Activated CD4-positive, CD25-positive, alpha-beta regulatory T cell (primary cell): ENCODE measurements at regions not wholly inside any gene's neighbourhood (a gene's known extent, or its start where the extent isn't known, plus 50 kb on each side); places are given as distances from the start of the nearest gene placed in this dataset.

Source experiments
- DNase-seq, 4 experiments: peaks; one replicate each; lab custom pipeline; 2025; lab: John Stamatoyannopoulos, UW

DNA sequence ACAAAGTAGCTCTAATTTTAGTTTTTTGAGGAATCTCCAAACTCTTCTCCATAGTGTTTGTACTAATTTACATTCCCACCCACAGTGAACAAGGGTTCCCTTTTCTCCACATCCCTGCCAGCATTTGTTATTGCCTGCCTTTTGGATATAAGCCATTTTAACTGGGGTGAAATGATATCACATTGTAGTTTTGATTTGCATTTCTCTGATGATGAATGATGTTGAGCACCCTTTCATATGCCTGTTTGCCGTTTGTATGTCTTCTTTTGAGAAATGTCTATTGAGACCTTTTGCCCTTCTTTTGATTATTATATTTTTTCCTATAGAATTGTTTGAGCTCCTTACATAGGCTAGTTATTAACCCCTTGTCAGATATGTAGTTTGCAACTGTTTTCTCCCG lies 239.9 kb upstream of the TPM1 start:
- no peak for DNase-seq

DNA sequence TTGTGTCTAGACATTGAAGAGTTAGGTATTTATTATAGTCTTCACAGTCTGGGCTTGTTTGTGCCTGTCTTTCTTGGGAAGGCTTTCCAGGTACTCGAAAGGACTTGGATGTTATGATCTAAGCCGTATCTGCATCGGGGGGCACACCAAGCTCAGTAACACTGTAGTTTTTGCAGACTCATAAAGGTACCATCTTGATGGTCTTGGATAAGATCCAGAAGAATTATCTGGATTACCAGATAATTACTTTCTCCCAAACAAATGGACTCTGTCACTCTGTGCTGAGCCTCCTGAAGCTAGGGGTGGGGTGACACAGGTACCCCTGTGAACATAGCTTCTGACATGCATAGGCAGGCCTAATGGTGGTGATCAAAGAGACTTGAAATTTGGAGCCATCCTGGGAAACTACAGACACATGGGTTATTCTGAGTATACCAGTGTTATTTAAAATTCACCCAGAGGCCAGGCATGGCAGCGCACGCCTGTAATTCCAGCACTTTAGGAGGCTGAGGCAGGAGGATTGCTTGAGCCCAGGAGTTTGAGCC lies 238.6 kb upstream of the TPM1 start:
- DNase-seq: no peak

- DNase-seq: no peak
Observed at GRCh38 chr15:62805502-62805901, 237.0 kb upstream of the TPM1 start.

GRCh38 chr15:62807539-62808130 lies 234.9 kb upstream of the TPM1 start:
- DNase-seq: no peak

GRCh38 chr15:62809115-62809967 lies 233.2 kb upstream of the TPM1 start:
- no peak for DNase-seq

DNA sequence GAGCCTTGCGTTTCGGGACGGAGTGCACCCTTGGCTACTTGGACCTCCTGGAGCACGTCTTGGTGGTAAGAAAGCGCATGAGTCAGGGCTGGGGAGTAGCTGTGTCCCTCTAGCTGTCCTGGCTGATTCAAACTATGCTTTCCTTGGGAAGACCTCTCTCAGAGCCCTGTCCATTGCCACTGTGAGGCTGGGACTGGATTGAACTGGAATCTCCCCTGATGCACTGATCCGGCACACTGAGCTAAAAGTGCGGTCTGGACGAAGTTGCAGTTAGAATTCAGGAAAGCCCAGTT lies 232.6 kb upstream of the TPM1 start:
- no peak for DNase-seq

DNA sequence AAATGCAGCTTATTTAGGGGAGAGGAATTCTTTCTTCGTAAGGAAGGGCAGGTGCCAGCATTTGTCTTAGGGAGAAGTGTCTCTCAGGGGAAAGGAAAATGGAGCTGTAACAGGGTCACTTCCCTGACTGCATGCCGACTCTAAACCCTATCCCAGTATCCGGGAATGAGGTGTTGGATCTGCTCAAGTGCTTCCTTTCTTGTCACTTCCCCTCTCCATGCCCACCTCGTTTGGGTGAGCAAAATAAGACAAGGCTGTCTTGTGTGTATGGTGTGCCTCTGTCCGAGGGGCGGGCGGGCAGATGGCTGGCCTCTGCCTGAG lies 230.1 kb upstream of the TPM1 start:
- no peak for DNase-seq

DNA sequence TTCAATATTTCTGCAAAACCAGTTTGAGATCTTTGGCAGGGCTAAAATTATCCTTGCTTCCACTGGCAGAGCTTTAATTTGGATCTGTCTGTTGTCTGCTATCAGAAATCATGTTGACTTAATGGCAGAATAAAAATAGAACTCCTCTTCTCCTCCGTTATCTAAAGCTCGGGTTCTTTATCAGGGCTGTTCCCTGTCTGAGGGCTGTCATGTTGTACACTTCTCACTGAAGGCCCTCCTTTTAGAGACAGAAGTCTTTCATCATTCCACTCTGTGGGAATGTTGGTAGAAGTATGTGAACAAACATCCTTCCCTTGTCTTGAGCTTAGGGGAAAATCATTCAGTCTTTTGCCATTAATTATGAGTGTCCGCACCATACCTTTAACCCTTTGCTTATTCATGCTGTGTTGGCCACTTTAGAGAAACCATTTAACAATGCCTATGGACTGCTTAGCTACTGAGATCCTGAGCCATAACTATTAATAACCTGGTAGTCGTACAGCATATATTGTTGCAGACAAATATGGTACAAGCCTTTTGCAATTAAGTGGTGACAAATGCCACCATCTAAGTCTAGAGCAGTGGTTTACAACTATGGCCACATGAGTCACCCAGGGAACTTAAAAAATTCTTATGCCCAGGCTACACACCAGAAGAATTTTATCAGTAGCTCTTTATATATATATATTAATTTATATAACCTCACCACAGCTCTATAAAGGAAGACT lies 226.0 kb upstream of the TPM1 start:
- no peak for DNase-seq

DNA sequence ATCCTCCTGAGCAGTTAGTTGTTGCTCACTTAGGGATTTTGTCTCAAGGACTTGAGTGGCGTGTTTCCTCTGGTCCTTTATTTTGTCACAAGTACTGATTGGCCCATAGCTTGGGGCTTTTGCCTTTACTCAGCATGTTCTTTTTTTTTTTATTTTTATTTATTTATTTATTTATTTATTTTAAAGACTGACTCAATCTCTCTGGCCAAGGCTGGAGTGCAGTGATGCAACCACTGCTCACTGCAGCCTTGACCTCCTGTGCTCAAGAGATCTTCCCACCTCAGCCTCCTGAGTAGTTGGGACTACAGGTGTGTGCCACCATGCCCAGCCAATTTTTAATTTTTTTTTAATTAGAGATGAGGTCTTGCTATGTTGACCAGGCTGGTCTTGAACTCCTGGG lies 223.9 kb upstream of the TPM1 start:
- no peak for DNase-seq

- no peak for DNase-seq
Observed at GRCh38 chr15:62821384-62822131, 221.0 kb upstream of the TPM1 start.

GRCh38 chr15:62822228-62822627 lies 220.3 kb upstream of the TPM1 start:
- DNase-seq: no peak

GRCh38 chr15:62823561-62823960 lies 219.0 kb upstream of the TPM1 start:
- no peak for DNase-seq

DNA sequence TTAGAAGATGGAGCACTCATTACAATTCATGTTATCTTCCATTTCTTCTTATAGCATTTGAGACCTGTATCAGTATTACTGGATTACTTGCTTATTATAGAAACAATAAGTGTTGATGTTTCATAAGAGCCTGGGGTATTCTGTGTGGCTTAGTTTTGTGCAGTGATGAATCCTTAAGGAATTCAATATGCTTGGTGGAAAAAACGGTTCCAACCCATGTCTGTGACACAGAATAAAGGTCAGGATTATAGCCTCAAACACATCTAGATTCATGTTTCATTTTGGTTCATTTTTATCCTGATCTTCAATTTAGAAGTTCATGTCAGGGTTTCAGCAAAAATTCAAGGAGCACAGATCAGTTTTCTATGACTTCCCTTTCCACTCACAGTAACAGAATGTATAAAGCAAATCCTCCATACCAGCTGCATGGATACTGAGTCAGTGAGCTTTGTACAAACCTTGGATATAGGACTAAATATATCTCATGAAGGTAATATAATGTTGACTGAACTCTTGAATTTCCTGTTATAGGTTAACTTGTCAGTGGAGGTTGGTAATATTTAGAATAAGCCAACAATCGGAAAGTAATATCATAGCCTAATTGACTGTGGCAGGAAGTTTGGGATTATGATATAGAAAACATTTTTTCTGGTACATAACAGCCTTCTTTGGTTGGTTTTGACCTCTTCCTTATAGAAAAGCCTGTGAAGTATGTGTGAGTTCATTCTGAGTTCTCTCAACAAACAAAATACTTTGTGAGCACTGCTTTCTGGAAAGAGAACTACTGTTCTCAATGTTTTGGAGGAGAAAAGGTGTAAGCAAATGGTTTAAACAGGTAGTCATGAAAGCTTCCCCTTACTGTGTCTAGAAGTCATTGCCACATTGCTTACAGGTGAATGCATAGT lies 218.2 kb upstream of the TPM1 start:
- no peak for DNase-seq

DNA sequence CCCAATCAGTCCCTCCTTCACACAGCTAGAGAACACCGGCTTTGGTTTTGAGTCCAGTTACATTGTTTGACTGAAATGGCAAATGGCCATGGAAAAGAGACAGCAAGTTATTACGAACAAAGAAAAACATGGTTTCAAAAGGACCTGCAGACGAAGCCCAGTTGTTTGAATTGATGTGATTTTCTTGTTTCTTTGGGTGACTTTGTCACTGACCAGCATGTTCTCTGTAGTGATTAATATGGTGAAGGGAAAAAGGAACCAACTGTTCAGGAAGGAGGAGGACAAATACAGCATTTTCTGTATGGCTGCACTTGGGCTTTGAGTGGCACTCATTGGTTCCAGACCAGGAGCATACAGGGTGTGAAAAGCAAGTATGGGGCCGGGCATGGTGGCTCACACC lies 217.4 kb upstream of the TPM1 start:
- DNase-seq: no peak

DNA sequence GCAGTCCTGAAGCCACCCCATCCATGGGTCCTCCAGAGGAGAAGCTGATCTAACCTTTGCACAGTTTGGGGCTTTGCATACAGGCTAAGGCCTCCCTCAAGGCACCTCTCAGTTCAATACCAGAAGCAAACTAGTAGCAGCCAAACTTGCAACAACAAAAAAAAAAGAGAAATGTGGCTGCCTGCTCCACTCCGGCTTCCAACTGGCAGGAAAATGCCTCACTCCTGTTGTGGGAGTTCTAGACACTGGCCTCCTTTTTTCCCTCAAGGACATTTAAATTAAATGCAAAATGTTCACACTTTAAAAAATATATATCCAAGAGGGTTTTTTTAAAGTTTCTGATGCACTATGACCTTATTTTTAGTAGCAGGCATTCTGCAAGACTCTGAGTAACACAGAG lies 216.0 kb upstream of the TPM1 start:
- no peak for DNase-seq

- no peak for DNase-seq
Observed at GRCh38 chr15:62828364-62828763, 214.2 kb upstream of the TPM1 start.

GRCh38 chr15:62832231-62832630 lies 210.3 kb upstream of the TPM1 start:
- no peak for DNase-seq

DNA sequence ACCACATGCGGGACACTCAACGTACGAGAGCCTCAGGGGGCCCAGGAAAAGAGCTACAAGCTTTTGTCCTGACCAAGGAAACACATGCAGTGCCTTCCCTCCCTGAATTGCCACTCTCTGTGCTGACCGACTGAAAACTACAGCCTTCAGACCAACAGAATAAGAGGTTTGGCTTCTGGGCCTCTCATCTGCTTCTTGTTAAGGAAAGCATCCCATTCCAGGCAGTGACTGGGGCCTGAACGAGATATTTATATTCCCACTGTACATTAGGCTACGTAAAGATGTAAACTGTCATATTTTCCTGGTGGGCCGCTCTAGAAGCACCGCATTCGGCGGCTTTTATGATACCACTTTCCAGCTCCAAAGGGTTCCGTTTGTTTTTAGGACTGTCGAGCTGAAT lies 208.9 kb upstream of the TPM1 start:
- no peak for DNase-seq

DNA sequence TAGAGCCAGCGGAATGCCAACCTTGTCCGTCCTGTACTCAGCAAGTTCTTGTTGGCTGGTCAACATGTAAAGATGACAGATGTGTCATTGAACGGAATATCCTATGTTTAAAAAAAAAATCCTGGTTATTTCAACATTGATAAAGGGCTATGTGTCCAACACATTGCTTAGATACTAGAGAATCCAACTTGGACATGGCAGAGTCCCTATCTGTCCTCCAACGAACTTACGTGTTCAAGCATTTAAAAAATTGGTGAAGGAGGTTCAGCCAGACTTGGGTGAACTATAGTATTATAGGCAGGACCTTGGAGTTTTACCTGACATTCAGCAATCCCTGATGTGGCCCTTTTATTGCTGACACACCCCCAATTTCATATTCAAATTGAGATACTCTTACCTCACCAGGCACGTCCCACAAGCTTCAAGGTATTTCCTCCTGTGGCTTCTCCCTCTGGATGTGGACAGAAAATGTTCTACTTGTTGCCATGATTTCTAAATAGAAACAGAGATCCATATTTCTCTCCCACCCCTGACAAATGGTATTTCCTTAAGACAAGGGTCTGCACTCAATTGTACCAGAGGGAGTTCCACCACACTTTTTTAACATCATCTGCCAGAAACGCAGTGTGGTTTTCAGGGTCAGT lies 207.7 kb upstream of the TPM1 start:
- no peak for DNase-seq

DNA sequence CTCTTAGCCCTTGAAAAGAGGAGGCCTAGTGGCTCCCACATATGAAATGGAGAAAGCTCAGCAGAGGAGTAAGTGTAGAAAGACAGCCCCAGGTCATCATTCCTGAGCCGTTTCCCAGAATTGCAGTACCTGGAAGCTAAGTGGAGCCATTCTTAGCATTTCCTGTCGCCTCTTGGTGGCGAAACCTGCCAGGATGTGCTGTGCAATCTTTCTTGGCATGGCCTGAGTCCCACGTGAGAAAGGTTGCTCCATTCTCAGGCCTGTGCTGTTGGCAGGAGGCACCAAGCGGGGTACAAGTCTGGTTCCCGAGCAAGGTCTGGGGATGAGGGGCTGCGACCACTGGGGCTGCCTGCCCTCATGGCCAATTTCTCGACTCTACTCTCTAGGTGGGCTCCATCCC lies 207.2 kb upstream of the TPM1 start:
- no peak for DNase-seq

GRCh38 chr15:62835762-62836161 lies 206.8 kb upstream of the TPM1 start:
- DNase-seq: no peak
